ENCODE measurements at regions not wholly inside any gene's neighbourhood (a gene's known extent, or its start where the extent isn't known, plus 50 kb on each side); places are given as distances from the start of the nearest gene placed in this dataset.

- ATAC-seq (peak; percentile 27), DNase-seq (no peak)
- intact Hi-C loops (cut with micrococcal nuclease) = no loop called here
Observed at GRCh38 chr1:9486466-9487140, 52.7 kb upstream of the SLC25A33 start.
